Mesenchymal stem cell (in vitro differentiated cells and primary cell): ENCODE measurements at regions not wholly inside any gene's neighbourhood (a gene's known extent, or its start where the extent isn't known, plus 50 kb on each side); places are given as distances from the start of the nearest gene placed in this dataset.

ENCODE experiments used
- DNase-seq: peaks from one replicate; pipeline ENCODE4 v3.0.0-alpha.2; 2013
- H2AFZ ChIP-seq: one replicate; pipeline ENCODE4 v1.6.1; 2013; ENCODE audit warnings: low read depth, mild to moderate bottlenecking, control low read depth, inconsistent platforms, low read length, moderate library complexity
- H2AK5ac ChIP-seq: 2 replicates; pipeline ENCODE4 v1.6.1; 2013; ENCODE audit warnings: low read length, moderate library complexity, mild to moderate bottlenecking, inconsistent platforms; ENCODE audit not compliant: severe bottlenecking
- H2BK120ac ChIP-seq: one replicate; pipeline ENCODE4 v1.6.1; 2013; ENCODE audit warnings: low read depth, mild to moderate bottlenecking, inconsistent platforms, low read length, moderate library complexity
- H2BK12ac ChIP-seq, 2 experiments: one replicate each; pipeline ENCODE4 v1.6.1; 2013; ENCODE audit warnings: inconsistent platforms in 2 of 2, low read length in 2 of 2, mild to moderate bottlenecking in 2 of 2, moderate library complexity in 2 of 2, control low read depth in 1 of 2
- H2BK15ac ChIP-seq: one replicate; pipeline ENCODE4 v1.6.1; 2013; ENCODE audit warnings: mild to moderate bottlenecking, low read depth, inconsistent platforms; ENCODE audit not compliant: poor library complexity, severe bottlenecking
- H2BK5ac ChIP-seq: 2 replicates; pipeline ENCODE4 v1.6.1; 2013; ENCODE audit warnings: low read depth, mild to moderate bottlenecking, low read length, control low read depth, inconsistent platforms; ENCODE audit not compliant: poor library complexity, severe bottlenecking
- H3K14ac ChIP-seq, 2 experiments: one replicate each; pipeline ENCODE4 v1.6.1; 2013; ENCODE audit warnings: inconsistent platforms in 2 of 2, low read length in 2 of 2, control low read depth in 1 of 2, mild to moderate bottlenecking in 1 of 2, moderate library complexity in 1 of 2
- H3K18ac ChIP-seq, 2 experiments: one replicate each; pipeline ENCODE4 v1.6.1; 2013; ENCODE audit warnings: inconsistent platforms in 2 of 2, low read length in 2 of 2, control low read depth in 1 of 2, low read depth in 1 of 2, mild to moderate bottlenecking in 1 of 2
- H3K23ac ChIP-seq, 2 experiments: one replicate each; pipeline ENCODE4 v1.6.1; 2013; ENCODE audit warnings: inconsistent platforms in 2 of 2, low read length in 2 of 2, mild to moderate bottlenecking in 2 of 2, moderate library complexity in 2 of 2, control low read depth in 1 of 2
- H3K27ac ChIP-seq: 2 replicates; pipeline ENCODE4 v1.5.1; 2013; ENCODE audit warnings: mild to moderate bottlenecking, moderate library complexity, low read length, control low read depth, inconsistent platforms; ENCODE audit not compliant: poor library complexity, severe bottlenecking
- H3K27me3 ChIP-seq, 2 experiments: 2 replicates each; pipeline versions ENCODE4 v1.6.1 to v1.7.0; 2013; ENCODE audit warnings: low read length in 2 of 2, mild to moderate bottlenecking in 2 of 2, moderate library complexity in 2 of 2, control low read depth in 1 of 2, inconsistent platforms in 1 of 2; ENCODE audit not compliant: control insufficient read depth in 1 of 2, insufficient read depth in 1 of 2
- H3K36me3 ChIP-seq, 2 experiments: 2 replicates each; pipeline versions ENCODE4 v1.6.1 to v1.7.0; 2013; ENCODE audit warnings: low read length in 2 of 2, control low read depth in 1 of 2, inconsistent platforms in 1 of 2, low read depth in 1 of 2, mild to moderate bottlenecking in 1 of 2; ENCODE audit not compliant: insufficient read depth in 2 of 2, control insufficient read depth in 1 of 2
- H3K4ac ChIP-seq, 2 experiments: one replicate each; pipeline ENCODE4 v1.6.1; 2013; ENCODE audit warnings: inconsistent platforms in 2 of 2, low read length in 2 of 2, mild to moderate bottlenecking in 2 of 2, moderate library complexity in 2 of 2, control low read depth in 1 of 2, low read depth in 1 of 2
- H3K4me1 ChIP-seq: 2 replicates; pipeline ENCODE4 v1.6.1; 2013; ENCODE audit warnings: low read depth, low read length, control low read depth; ENCODE audit not compliant: control insufficient read depth, insufficient read depth
- H3K4me2 ChIP-seq: 2 replicates; pipeline ENCODE4 v1.6.1; 2013; ENCODE audit warnings: low read length, mild to moderate bottlenecking, inconsistent platforms; ENCODE audit not compliant: poor library complexity, severe bottlenecking
- H3K4me3 ChIP-seq, 2 experiments: 2 replicates each; pipeline versions ENCODE4 v1.5.1 to v1.7.0; 2013; ENCODE audit warnings: low read length in 2 of 2, mild to moderate bottlenecking in 2 of 2, control low read depth in 1 of 2, low read depth in 1 of 2; ENCODE audit not compliant: insufficient read depth in 1 of 2
- H3K79me1 ChIP-seq: replicated peaks from 2 replicates; pipeline ENCODE4 v1.6.1; 2013; ENCODE audit warnings: mild to moderate bottlenecking, control low read depth, low read length, inconsistent platforms; ENCODE audit not compliant: poor library complexity, severe bottlenecking
- H3K9ac ChIP-seq: 2 replicates; pipeline ENCODE4 v1.7.0; 2013; ENCODE audit warnings: mild to moderate bottlenecking, low read length, moderate library complexity
- H3K9me3 ChIP-seq: 2 replicates; pipeline ENCODE4 v1.7.0; 2013; ENCODE audit warnings: mild to moderate bottlenecking, low read length; ENCODE audit not compliant: control insufficient read depth
- H4K8ac ChIP-seq: one replicate; pipeline ENCODE4 v1.6.1; 2013; ENCODE audit warnings: inconsistent platforms, mild to moderate bottlenecking, low read length, moderate library complexity
- H4K91ac ChIP-seq: one replicate; pipeline ENCODE4 v1.6.1; 2013; ENCODE audit warnings: mild to moderate bottlenecking, low read length, inconsistent platforms
- WGBS: methylation state at CpG from one replicate; pipeline ENCODE4 v1.1.7; 2013; ENCODE audit warnings: mixed read lengths; 5-methylcytosine and 5-hydroxymethylcytosine counted together

- no peak overlapping the region for H3K14ac ChIP-seq
- no peaks in the 10 kb centered on the region for H3K36me3 ChIP-seq
- no peak overlapping the region for H2BK12ac ChIP-seq
- H3K4me1 ChIP-seq: no peaks in the 10 kb centered on the region
- H3K18ac ChIP-seq: no peak overlapping the region
- no peak overlapping the region for H4K91ac ChIP-seq
- no CpG with 5 or more reads among the region's 2 CpGs for WGBS
- no peak overlapping the region for H3K4ac ChIP-seq
- H3K23ac ChIP-seq: no peak overlapping the region
- no peak overlapping the region for H3K4me2 ChIP-seq
- H3K27me3 ChIP-seq: no peaks in the 10 kb centered on the region
- no peak overlapping the region for H2BK5ac ChIP-seq
- no peak overlapping the region for H2AFZ ChIP-seq
- H2BK120ac ChIP-seq: no peak overlapping the region
- H3K4me3 ChIP-seq: no peak overlapping the region
- no peaks in the 10 kb centered on the region for H3K79me1 ChIP-seq
- H2BK15ac ChIP-seq: no peak overlapping the region
- no peak overlapping the region for H2AK5ac ChIP-seq
- no peak for DNase-seq
- no peak overlapping the region for H4K8ac ChIP-seq
- no peaks in the 10 kb centered on the region for H3K9me3 ChIP-seq
- no peak overlapping the region for H3K27ac ChIP-seq
- H3K9ac ChIP-seq: no peak overlapping the region
Measured at GRCh38 chr16:64740261-64740660, 381.6 kb downstream of the CDH11 start.

- no peak overlapping the region for H4K8ac ChIP-seq
- H4K91ac ChIP-seq: no peak overlapping the region
- no peak overlapping the region for H2BK15ac ChIP-seq
- H3K14ac ChIP-seq: no peak overlapping the region
- peak; percentile 38 for DNase-seq
- no peaks in the 10 kb centered on the region for H3K36me3 ChIP-seq
- H3K9ac ChIP-seq: no peak overlapping the region
- H3K18ac ChIP-seq: peak overlapping the region in 1 of 2 experiments; percentile 5
- H3K4ac ChIP-seq: no peak overlapping the region
- no peak overlapping the region for H2BK120ac ChIP-seq
- H3K4me2 ChIP-seq: no peak overlapping the region
- no peak overlapping the region for H2AFZ ChIP-seq
- H3K27ac ChIP-seq: peak overlapping the region; percentile 36
- no peaks in the 10 kb centered on the region for H3K79me1 ChIP-seq
- WGBS: 53% methylated on average over 1 of the region's 1 CpG
- H2BK5ac ChIP-seq: no peak overlapping the region
- no peak overlapping the region for H2AK5ac ChIP-seq
- H3K23ac ChIP-seq: no peak overlapping the region
- no peaks in the 10 kb centered on the region for H3K4me1 ChIP-seq
- no peaks in the 10 kb centered on the region for H3K9me3 ChIP-seq
- no peaks in the 10 kb centered on the region for H3K27me3 ChIP-seq
- no peak overlapping the region for H3K4me3 ChIP-seq
- H2BK12ac ChIP-seq: peak overlapping the region in 1 of 2 experiments; percentile 3
Measured at GRCh38 chr16:64738321-64738960, 383.4 kb downstream of the CDH11 start.

- Histone ChIP-seq H2BK5ac (no peak overlapping the region), H2BK120ac (no peak overlapping the region), H2AFZ (no peak overlapping the region), H3K4me2 (no peak overlapping the region), H2BK15ac (no peak overlapping the region), H4K91ac (peak overlapping the region; percentile 48), H3K27ac (no peak overlapping the region), H3K4me1 (no peaks in the 10 kb centered on the region), H3K79me1 (no peaks in the 10 kb centered on the region), H3K27me3 (no peaks in the 10 kb centered on the region), H3K9ac (no peak overlapping the region), H3K14ac (no peak overlapping the region), H3K4me3 (no peak overlapping the region), H3K18ac (peak overlapping the region; percentile 2 to 54), H4K8ac (no peak overlapping the region), H3K23ac (no peak overlapping the region), H3K4ac (no peak overlapping the region), H2AK5ac (no peak overlapping the region), H2BK12ac (peak overlapping the region in 1 of 2 experiments; percentile 37), H3K36me3 (no peaks in the 10 kb centered on the region), H3K9me3 (no peaks in the 10 kb centered on the region)
- no peak for DNase-seq
- WGBS: 100% methylated on average over 1 of the region's 2 CpGs
Measured at GRCh38 chr16:64736857-64737256, 385.0 kb downstream of the CDH11 start.

- Histone ChIP-seq H3K36me3 (no peaks in the 10 kb centered on the region), H3K4ac (no peak overlapping the region), H3K9me3 (no peaks in the 10 kb centered on the region), H3K4me1 (no peaks in the 10 kb centered on the region), H3K18ac (no peak overlapping the region), H3K27ac (no peak overlapping the region), H2BK120ac (no peak overlapping the region), H2AK5ac (no peak overlapping the region), H4K91ac (peak overlapping the region; percentile 80), H2BK5ac (no peak overlapping the region), H4K8ac (no peak overlapping the region), H2AFZ (no peak overlapping the region), H3K23ac (no peak overlapping the region), H3K9ac (no peak overlapping the region), H3K79me1 (no peaks in the 10 kb centered on the region), H2BK12ac (no peak overlapping the region), H3K14ac (no peak overlapping the region), H3K4me2 (no peak overlapping the region), H2BK15ac (no peak overlapping the region), H3K27me3 (no peaks in the 10 kb centered on the region), H3K4me3 (no peak overlapping the region)
- DNase-seq: no peak
- 100% methylated on average over 1 of the region's 1 CpG for WGBS
Measured at GRCh38 chr16:64731891-64732290, 390.0 kb downstream of the CDH11 start.
